ENCODE measurements at regions not wholly inside any gene's neighbourhood (a gene's known extent, or its start where the extent isn't known, plus 50 kb on each side); places are given as distances from the start of the nearest gene placed in this dataset.

DNA sequence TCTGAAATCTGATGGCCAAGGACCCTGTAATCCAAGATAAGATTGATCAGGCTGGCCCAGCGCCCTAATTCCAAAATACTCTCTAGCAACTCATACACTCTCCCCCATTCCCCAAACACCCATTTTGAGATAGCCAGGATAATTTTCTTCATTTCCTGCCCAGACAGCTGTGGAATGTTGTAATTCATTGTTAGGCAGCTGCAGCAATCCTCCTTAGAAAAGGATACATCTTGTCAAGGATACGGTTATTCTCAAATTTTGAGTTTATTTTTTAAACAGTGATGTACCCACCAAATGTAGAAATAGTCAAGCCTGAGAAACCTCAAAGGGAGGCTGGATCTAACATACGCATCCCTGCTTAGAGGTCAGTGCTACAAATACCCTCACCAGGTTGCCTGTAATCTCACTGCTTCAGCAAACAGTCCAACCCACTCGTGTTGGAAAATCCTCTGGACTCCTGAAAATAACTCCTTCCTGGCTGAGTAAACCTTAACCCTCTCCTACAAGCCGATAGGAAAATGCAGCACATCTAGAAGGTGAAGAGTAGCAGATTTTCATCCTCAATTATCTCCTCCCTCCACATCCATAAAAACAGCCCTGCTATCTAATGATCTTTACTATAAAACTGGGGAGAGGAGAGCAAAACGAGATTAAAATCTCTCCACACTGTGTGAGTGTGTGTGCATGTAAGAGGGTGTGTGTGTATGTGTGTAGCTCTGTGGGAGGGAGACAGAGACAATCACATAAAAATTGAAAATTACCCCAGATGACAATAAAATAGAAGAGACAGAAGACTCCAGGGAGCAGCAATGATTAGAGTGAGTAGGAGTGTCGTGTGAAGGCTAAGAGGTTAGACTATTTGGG, 683.1 kb downstream of the DIAPH3 start:
- CTCF ChIA-PET: interaction anchor here (0.8 kb wide), 1 partner anchor 122 kb away, joined by 3 read pairs; no protein-coding TSS in a partner anchor

DNA sequence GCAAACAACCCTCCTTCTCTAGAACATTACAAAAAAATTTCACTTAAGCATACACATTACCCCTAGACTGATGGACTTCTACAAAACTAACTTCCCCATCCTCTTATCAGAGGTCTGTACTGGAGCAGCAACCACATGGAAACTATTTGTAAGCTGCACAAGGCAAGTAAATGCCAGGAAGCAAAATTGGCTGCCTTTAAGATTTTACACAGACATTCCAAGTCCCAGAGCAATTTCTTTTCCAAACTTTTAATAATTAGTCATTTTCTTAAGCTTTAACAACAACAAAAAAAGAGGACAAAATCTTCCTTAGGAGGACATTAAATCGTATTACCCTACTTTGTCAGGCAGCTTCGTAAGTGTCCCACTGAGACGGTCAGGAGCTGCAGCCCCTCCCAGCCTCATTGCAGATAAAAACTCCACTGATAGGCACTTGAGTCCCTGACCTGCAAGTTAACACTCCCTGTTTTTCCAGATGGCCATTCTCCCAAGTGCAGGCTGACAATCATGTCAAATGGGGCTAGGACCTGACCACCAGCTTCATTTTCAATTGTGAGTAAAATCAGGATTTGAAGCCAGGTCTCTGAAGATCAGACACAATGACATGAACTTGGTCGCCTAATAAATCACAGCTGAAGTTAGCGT, 680.1 kb downstream of the DIAPH3 start:
- no peaks in the 10 kb centered on the region for H3K4me1 ChIP-seq (ENCODE audit: control insufficient read depth, insufficient read depth, low read length)
- TF ChIP-seq MZF1 (tag by site-specific recombination; IDR thresholded peaks at IDR 0.05; ENCODE audit: borderline replicate concordance): no peak
- no peak for TF ChIP-seq ZNF404 (tag by site-specific recombination; IDR thresholded peaks at IDR 0.05)
- peak; percentile 45; the same call in 1 of the 2 replicates for TF ChIP-seq ZNF335 (tag by site-specific recombination; conservative IDR thresholded peaks at IDR 0.05)
- TF ChIP-seq ZNF23 (tag by site-specific recombination; IDR thresholded peaks at IDR 0.05; ENCODE audit: borderline replicate concordance): no peak
- TF ChIP-seq HOXC10 (CRISPR knock-in tag; IDR thresholded peaks at IDR 0.05): no peak
- CTCF ChIA-PET: interaction anchor here (1.2 kb wide), 1 partner anchor 194 kb away, joined by 3 read pairs; no protein-coding TSS in a partner anchor

More for the DNA sequence above, 683.1 kb downstream of the DIAPH3 start:
- Histone ChIP-seq H3K4me1 (ENCODE audit: control insufficient read depth, insufficient read depth, low read length) (no peaks in the 10 kb centered on the region), H3K36me3 (ENCODE audit: control insufficient read depth in 2 of 2, insufficient read depth in 1 of 2, low read length in 2 of 2) (no peaks in the 10 kb centered on the region), H3K27ac (ENCODE audit: extremely low read depth, low read depth, low read length) (no peak overlapping the region), H3K9me3 (ENCODE audit: control insufficient read depth, insufficient read depth, low read depth, low read length) (no peaks in the 10 kb centered on the region), H3K4me3 (ENCODE audit: low read depth, low read length) (no peak overlapping the region)
- POLR2A ChIA-PET: no interaction called here
- TF ChIP-seq, protein P1, sequence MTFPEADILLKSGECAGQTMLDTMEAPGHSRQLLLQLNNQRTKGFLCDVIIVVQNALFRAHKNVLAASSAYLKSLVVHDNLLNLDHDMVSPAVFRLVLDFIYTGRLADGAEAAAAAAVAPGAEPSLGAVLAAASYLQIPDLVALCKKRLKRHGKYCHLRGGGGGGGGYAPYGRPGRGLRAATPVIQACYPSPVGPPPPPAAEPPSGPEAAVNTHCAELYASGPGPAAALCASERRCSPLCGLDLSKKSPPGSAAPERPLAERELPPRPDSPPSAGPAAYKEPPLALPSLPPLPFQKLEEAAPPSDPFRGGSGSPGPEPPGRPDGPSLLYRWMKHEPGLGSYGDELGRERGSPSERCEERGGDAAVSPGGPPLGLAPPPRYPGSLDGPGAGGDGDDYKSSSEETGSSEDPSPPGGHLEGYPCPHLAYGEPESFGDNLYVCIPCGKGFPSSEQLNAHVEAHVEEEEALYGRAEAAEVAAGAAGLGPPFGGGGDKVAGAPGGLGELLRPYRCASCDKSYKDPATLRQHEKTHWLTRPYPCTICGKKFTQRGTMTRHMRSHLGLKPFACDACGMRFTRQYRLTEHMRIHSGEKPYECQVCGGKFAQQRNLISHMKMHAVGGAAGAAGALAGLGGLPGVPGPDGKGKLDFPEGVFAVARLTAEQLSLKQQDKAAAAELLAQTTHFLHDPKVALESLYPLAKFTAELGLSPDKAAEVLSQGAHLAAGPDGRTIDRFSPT (tag by site-specific recombination; IDR thresholded peaks at IDR 0.05): peak; percentile 66; the same call in 1 of the 2 replicates
- TF ChIP-seq ZNF311 (tag by site-specific recombination; IDR thresholded peaks at IDR 0.05; ENCODE audit: borderline replicate concordance) (no peak), ZNF585B (tag by site-specific recombination; IDR thresholded peaks at IDR 0.05) (no peak), ZFHX2 (tag by site-specific recombination; conservative IDR thresholded peaks at IDR 0.05) (peak; percentile 36; the same call in 1 of the 2 replicates), EGR2 (tag by site-specific recombination; IDR thresholded peaks at IDR 0.05; ENCODE audit: low read depth) (0 out of 2 replicates have a peak, but pooled peaks have one; percentile 17)

DNA sequence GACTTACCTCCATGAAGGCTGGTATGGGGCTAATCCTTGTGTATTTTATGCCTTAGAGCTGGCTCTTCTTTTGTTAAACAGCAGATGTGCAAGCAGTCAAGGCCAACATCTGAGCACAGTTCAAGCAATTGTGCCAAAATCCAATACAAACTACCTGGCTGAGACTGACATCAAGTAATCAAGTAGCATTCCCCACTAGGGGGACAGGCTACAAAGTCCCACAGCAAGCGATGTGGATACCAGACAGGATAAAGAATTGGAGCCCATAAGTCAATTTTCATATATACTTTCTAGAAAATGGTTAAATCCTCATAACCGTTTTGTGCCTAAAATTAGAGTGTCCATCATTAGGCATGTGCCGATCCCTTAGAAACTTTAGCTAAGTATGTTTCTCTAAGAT, 675.8 kb downstream of the DIAPH3 start:
- no peak overlapping the region for H3K27ac ChIP-seq (ENCODE audit: extremely low read depth, low read depth, low read length)
- POLR2A ChIA-PET: no interaction called here
- CTCF ChIA-PET: no interaction called here
- no peaks in the 10 kb centered on the region for H3K4me1 ChIP-seq (ENCODE audit: control insufficient read depth, insufficient read depth, low read length)
- H3K4me3 ChIP-seq (ENCODE audit: low read depth, low read length): no peak overlapping the region
- TF ChIP-seq SP3 (tag by site-specific recombination; IDR thresholded peaks at IDR 0.05) (no peak), ZNF677 (tag by site-specific recombination; IDR thresholded peaks at IDR 0.05) (no peak), ZFP41 (tag by site-specific recombination; IDR thresholded peaks at IDR 0.05; ENCODE audit: borderline replicate concordance) (no peak), ZBTB7A (tag by site-specific recombination; IDR thresholded peaks at IDR 0.05; ENCODE audit: low read depth) (no peak), GLI4 (tag by site-specific recombination; IDR thresholded peaks at IDR 0.05) (no peak), OSR2 (tag by site-specific recombination; IDR thresholded peaks at IDR 0.05) (no peak)
- H3K36me3 ChIP-seq (ENCODE audit: control insufficient read depth in 2 of 2, insufficient read depth in 1 of 2, low read length in 2 of 2): no peaks in the 10 kb centered on the region
- H3K9me3 ChIP-seq (ENCODE audit: control insufficient read depth, insufficient read depth, low read depth, low read length): no peaks in the 10 kb centered on the region

More for the DNA sequence above, 680.1 kb downstream of the DIAPH3 start:
- POLR2A ChIA-PET: no interaction called here
- Histone ChIP-seq H3K27ac (ENCODE audit: extremely low read depth, low read depth, low read length) (no peak overlapping the region), H3K36me3 (ENCODE audit: control insufficient read depth in 2 of 2, insufficient read depth in 1 of 2, low read length in 2 of 2) (no peaks in the 10 kb centered on the region), H3K9me3 (ENCODE audit: control insufficient read depth, insufficient read depth, low read depth, low read length) (no peaks in the 10 kb centered on the region), H3K4me3 (ENCODE audit: low read depth, low read length) (no peak overlapping the region)

Data from HEK293 (cell line).